Stimulated activated CD8-positive, alpha-beta memory T cell treated with anti-CD3 and anti-CD28 coated beads, Interleukin-4, amount 100 ng/mL, for 4 hours (primary cell): ENCODE measurements at regions not wholly inside any gene's neighbourhood (a gene's known extent, or its start where the extent isn't known, plus 50 kb on each side); places are given as distances from the start of the nearest gene placed in this dataset.

Source experiments
- DNase-seq, 2 donors: peaks; one replicate each; pipeline ENCODE4 v3.0.0-alpha.2; 2020; ENCODE audit warnings: low read depth in 2 of 2, low spot score in 1 of 2

DNA sequence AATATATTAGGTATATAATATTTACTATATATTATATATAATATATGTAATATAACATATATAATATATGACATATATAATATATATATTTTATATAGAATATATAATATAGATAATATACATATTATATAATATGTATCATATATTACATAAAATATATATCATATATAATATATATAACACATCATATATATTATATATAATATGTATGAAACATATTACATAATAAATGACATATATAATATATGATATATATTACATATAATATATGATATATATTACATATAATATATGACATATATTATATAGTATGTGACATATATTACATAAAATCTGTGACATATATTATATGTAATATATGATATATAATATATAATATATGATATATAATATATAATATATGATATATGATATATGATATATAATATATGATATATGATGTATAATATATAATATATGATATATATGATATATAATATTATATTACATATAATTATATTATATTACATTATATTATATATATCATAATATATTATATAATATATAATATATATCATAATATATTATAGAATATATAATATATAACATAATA is 119.5 kb upstream of the RIMBP3 start:
- DNase-seq: no peak

DNA sequence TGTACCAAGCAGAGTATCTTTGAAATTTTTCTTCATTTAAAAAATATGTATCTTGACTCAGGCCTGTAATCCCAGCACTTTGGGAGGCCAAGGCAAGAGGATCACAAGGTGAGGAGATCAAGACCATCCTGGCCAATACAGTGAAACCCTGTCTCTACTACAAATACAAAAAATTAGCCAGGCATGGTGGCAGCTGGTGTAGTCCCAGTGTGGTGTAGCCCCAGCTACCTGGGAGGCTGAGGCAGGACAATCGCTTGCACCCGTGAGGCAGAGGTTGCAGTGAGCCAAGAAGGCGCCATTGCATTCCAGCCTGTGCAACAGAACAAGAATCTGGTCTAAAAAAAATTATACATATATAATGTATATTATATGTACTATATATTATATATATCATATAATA is 118.7 kb upstream of the RIMBP3 start:
- peak in 1 of 2 donors; percentile 35 for DNase-seq
